HUDEP-2 (cell line): ENCODE measurements at regions not wholly inside any gene's neighbourhood (a gene's known extent, or its start where the extent isn't known, plus 50 kb on each side); places are given as distances from the start of the nearest gene placed in this dataset.
A peak's percentile ranks its signal among the peaks of the same experiment; 100 is the strongest.
"Not testable (repeated sequence)": the region's sequence is repeated elsewhere in the genome, so short reads cannot be mapped to it uniquely, and the experiment has no call there.

Experiments used
- DNase-seq, 76 experiments: peaks; one replicate each; lab custom pipeline; 2025; ENCODE audit not compliant: unreplicated experiment in 76 of 76; lab: John Stamatoyannopoulos, UW

GRCh38 chr19:27974082-27974513 is 1238.9 kb downstream of the UQCRFS1 start:
- peak in 15 of 76 experiments; percentile 12 to 66 (median 29) for DNase-seq

- peak in 3 of 76 experiments; percentile 13 to 24 (median 22) for DNase-seq
Observed at GRCh38 chr19:27972291-27973040, 1240.5 kb downstream of the UQCRFS1 start.

GRCh38 chr19:27971869-27972268 is 1241.1 kb downstream of the UQCRFS1 start:
- DNase-seq, result no peak

- no peak for DNase-seq
Observed at GRCh38 chr19:27971071-27971470, 1241.9 kb downstream of the UQCRFS1 start.

- DNase-seq, result peak in 5 of 76 experiments; percentile 3 to 34 (median 7)
Observed at GRCh38 chr19:27966390-27966816, 1246.5 kb downstream of the UQCRFS1 start.

GRCh38 chr19:27964185-27964584 is 1248.8 kb downstream of the UQCRFS1 start:
- DNase-seq, result no peak

GRCh38 chr19:27962264-27962663 is 1250.7 kb downstream of the UQCRFS1 start:
- DNase-seq, result no peak

GRCh38 chr19:27955485-27956480 is 1257.2 kb downstream of the UQCRFS1 start:
- no peak for DNase-seq

- not testable (repeated sequence) for DNase-seq
Observed at GRCh38 chr19:27942607-27943006, 1270.3 kb downstream of the UQCRFS1 start.

GRCh38 chr19:27936139-27936538 is 1276.8 kb downstream of the UQCRFS1 start:
- no peak for DNase-seq

GRCh38 chr19:27935669-27936068 is 1277.3 kb downstream of the UQCRFS1 start:
- no peak for DNase-seq

- DNase-seq, result no peak
Observed at GRCh38 chr19:27929399-27929798, 1283.6 kb downstream of the UQCRFS1 start.

GRCh38 chr19:27925202-27925601 is 1287.7 kb downstream of the UQCRFS1 start:
- no peak for DNase-seq

- no peak for DNase-seq
Observed at GRCh38 chr19:27922970-27923369, 1290.0 kb downstream of the UQCRFS1 start.

GRCh38 chr19:27920774-27921173 is 1292.2 kb downstream of the UQCRFS1 start:
- no peak for DNase-seq

- DNase-seq, result no peak
Observed at GRCh38 chr19:27918818-27919217, 1294.1 kb downstream of the UQCRFS1 start.

- no peak for DNase-seq
Observed at GRCh38 chr19:27911122-27911898, 1301.6 kb downstream of the UQCRFS1 start.

- DNase-seq, result no peak
Observed at GRCh38 chr19:27909861-27910260, 1303.1 kb downstream of the UQCRFS1 start.

- DNase-seq, result no peak
Observed at GRCh38 chr19:27909185-27909840, 1303.6 kb downstream of the UQCRFS1 start.

GRCh38 chr19:27906081-27906480 is 1306.9 kb downstream of the UQCRFS1 start:
- DNase-seq, result no peak
